Neural cell (in vitro differentiated cells): ENCODE measurements at regions not wholly inside any gene's neighbourhood (a gene's known extent, or its start where the extent isn't known, plus 50 kb on each side); places are given as distances from the start of the nearest gene placed in this dataset.

Experiments used
- CTCF ChIP-seq: fragments of 450-650 bp; IDR thresholded peaks from 2 replicates; pipeline ENCODE4 v1.5.1; 2014; ENCODE audit warnings: antibody characterized with exemption, mild to moderate bottlenecking, moderate library complexity; ENCODE audit not compliant: poor library complexity, severe bottlenecking
- EP300 ChIP-seq: fragments of 450-650 bp; conservative IDR thresholded peaks from 2 replicates; pipeline ENCODE4 v1.6.1; 2014; ENCODE audit warnings: antibody characterized with exemption, mild to moderate bottlenecking, moderate library complexity; ENCODE audit not compliant: poor library complexity, severe bottlenecking

GRCh38 chr5:61974680-61975079 is 331.3 kb upstream of the KIF2A start:
- TF ChIP-seq CTCF (no peak), EP300 (no peak)
